Suprapubic skin (tissue), 4 donors: ENCODE measurements at regions not wholly inside any gene's neighbourhood (a gene's known extent, or its start where the extent isn't known, plus 50 kb on each side); places are given as distances from the start of the nearest gene placed in this dataset.

Experiments used
- DNase-seq, 2 donors: peaks; one replicate each; pipeline ENCODE4 v3.0.0-alpha.2; 2019; ENCODE audit warnings: low spot score in 2 of 2
- H3K27ac ChIP-seq: fragments of 200-600 bp; sonication (generic); one replicate; pipeline ENCODE4 v1.5.1; 2019
- H3K27me3 ChIP-seq: fragments of 200-600 bp; sonication (generic); one replicate; pipeline ENCODE4 v1.5.1; 2019
- H3K36me3 ChIP-seq: fragments of 200-600 bp; sonication (generic); one replicate; pipeline ENCODE4 v1.5.1; 2019
- H3K4me1 ChIP-seq: fragments of 200-600 bp; sonication (generic); one replicate; pipeline ENCODE4 v1.5.1; 2019
- H3K4me3 ChIP-seq: fragments of 200-600 bp; sonication (generic); one replicate; pipeline ENCODE4 v1.5.1; 2019; ENCODE audit warnings: mild to moderate bottlenecking
- H3K9me3 ChIP-seq: fragments of 200-600 bp; sonication (generic); one replicate; pipeline ENCODE4 v1.5.1; 2019
- CTCF ChIP-seq, 2 donors: fragments of 200-600 bp in 1 of 2; fragments of 450-650 bp in 1 of 2; sonication (generic) in 1 of 2; IDR thresholded peaks; one replicate each; pipeline ENCODE4 v1.5.1; 2016 to 2019; ENCODE audit warnings: antibody characterized with exemption in 2 of 2, mild to moderate bottlenecking in 1 of 2, moderate library complexity in 1 of 2
- EP300 ChIP-seq: sonication (generic); formaldehyde crosslinking; IDR thresholded peaks from one replicate; pipeline ENCODE4 v1.6.1; 2017; ENCODE audit warnings: antibody characterized with exemption
- POLR2A ChIP-seq, 2 donors: fragments of 450-650 bp; IDR thresholded peaks; one replicate each; pipeline ENCODE4 v1.6.1; 2017; ENCODE audit warnings: antibody characterized with exemption in 2 of 2, mild to moderate bottlenecking in 2 of 2, moderate library complexity in 2 of 2
- POLR2AphosphoS5 ChIP-seq, 3 donors: sonication (generic); formaldehyde crosslinking; IDR thresholded peaks; one replicate each; pipeline ENCODE4 v1.6.1; 2017; ENCODE audit warnings: antibody characterized with exemption in 3 of 3
- WGBS: methylation state at CpG from one replicate; pipeline ENCODE4 v1.1.5; 2018; 5-methylcytosine and 5-hydroxymethylcytosine counted together

GRCh38 chr9:108722396-108722795 is 133.4 kb downstream of the ACTL7B start:
- 39% methylated on average over 7 of the region's 7 CpGs for WGBS
- Histone ChIP-seq H3K27me3 (no peaks in the 10 kb centered on the region), H3K36me3 (no peaks in the 10 kb centered on the region), H3K4me3 (no peak overlapping the region), H3K9me3 (no peaks in the 10 kb centered on the region), H3K4me1 (peaks cover 26% of the 10 kb centered on the region), H3K27ac (peak overlapping the region; percentile 42)
- TF ChIP-seq EP300 (no peak), POLR2A (IDR thresholded peaks at IDR 0.05) (no peak), CTCF (IDR thresholded peaks at IDR 0.05) (no peak), POLR2AphosphoS5 (IDR thresholded peaks at IDR 0.05) (no peak)
- DNase-seq, result no peak

GRCh38 chr9:108720191-108720642 is 135.6 kb downstream of the ACTL7B start:
- no peak for DNase-seq
- WGBS, result 17% methylated on average over 2 of the region's 2 CpGs
- Histone ChIP-seq H3K4me3 (no peak overlapping the region), H3K9me3 (peaks cover 3% of the 10 kb centered on the region), H3K36me3 (no peaks in the 10 kb centered on the region), H3K27me3 (no peaks in the 10 kb centered on the region), H3K27ac (no peak overlapping the region), H3K4me1 (peaks cover 26% of the 10 kb centered on the region)
- TF ChIP-seq CTCF (IDR thresholded peaks at IDR 0.05) (no peak), POLR2AphosphoS5 (IDR thresholded peaks at IDR 0.05) (no peak), POLR2A (IDR thresholded peaks at IDR 0.05) (no peak), EP300 (no peak)

- TF ChIP-seq CTCF (IDR thresholded peaks at IDR 0.05) (no peak), POLR2AphosphoS5 (IDR thresholded peaks at IDR 0.05) (no peak)
- Histone ChIP-seq H3K4me1 (peaks cover 20% of the 10 kb centered on the region), H3K27me3 (no peaks in the 10 kb centered on the region), H3K27ac (peak overlapping the region; percentile 51), H3K36me3 (no peaks in the 10 kb centered on the region), H3K9me3 (no peaks in the 10 kb centered on the region), H3K4me3 (no peak overlapping the region)
- no peak for DNase-seq
- WGBS, result 37% methylated on average over 3 of the region's 3 CpGs
These were observed 145.4 kb downstream of the ACTL7B start for GRCh38 chr9:108710424-108710823.

- TF ChIP-seq POLR2AphosphoS5 (IDR thresholded peaks at IDR 0.05), result no peak
- no peaks in the 10 kb centered on the region for H3K9me3 ChIP-seq
- 62% methylated on average over 1 of the region's 1 CpG for WGBS
- H3K4me1 ChIP-seq, result peaks cover 21% of the 10 kb centered on the region
- H3K27me3 ChIP-seq, result no peaks in the 10 kb centered on the region
- H3K27ac ChIP-seq, result peak overlapping the region; percentile 51
- DNase-seq, result no peak
- H3K36me3 ChIP-seq, result no peaks in the 10 kb centered on the region
- no peak overlapping the region for H3K4me3 ChIP-seq
These were observed 145.8 kb downstream of the ACTL7B start for GRCh38 chr9:108709997-108710396.

GRCh38 chr9:108709126-108709525 is 146.7 kb downstream of the ACTL7B start:
- Histone ChIP-seq H3K27ac (peak overlapping the region; percentile 51), H3K9me3 (no peaks in the 10 kb centered on the region), H3K4me1 (peaks cover 30% of the 10 kb centered on the region), H3K27me3 (no peaks in the 10 kb centered on the region), H3K36me3 (no peaks in the 10 kb centered on the region), H3K4me3 (no peak overlapping the region)
- TF ChIP-seq POLR2A (IDR thresholded peaks at IDR 0.05) (no peak), CTCF (IDR thresholded peaks at IDR 0.05) (no peak), POLR2AphosphoS5 (IDR thresholded peaks at IDR 0.05) (no peak), EP300 (no peak)
- DNase-seq, result no peak

- no peaks in the 10 kb centered on the region for H3K9me3 ChIP-seq
- no peaks in the 10 kb centered on the region for H3K36me3 ChIP-seq
- H3K27me3 ChIP-seq, result no peaks in the 10 kb centered on the region
- TF ChIP-seq POLR2A (IDR thresholded peaks at IDR 0.05), result no peak
- no peak for TF ChIP-seq POLR2AphosphoS5 (IDR thresholded peaks at IDR 0.05)
- TF ChIP-seq EP300, result no peak
- no peak for TF ChIP-seq CTCF (IDR thresholded peaks at IDR 0.05)
- WGBS, result 91% methylated on average over 9 of the region's 9 CpGs
- H3K4me3 ChIP-seq, result no peak overlapping the region
- H3K4me1 ChIP-seq, result peaks cover 36% of the 10 kb centered on the region
- no peak overlapping the region for H3K27ac ChIP-seq
- no peak for DNase-seq
These were observed 147.3 kb downstream of the ACTL7B start for GRCh38 chr9:108708448-108708847.
